GM23248 (cell line): ENCODE measurements at regions not wholly inside any gene's neighbourhood (a gene's known extent, or its start where the extent isn't known, plus 50 kb on each side); places are given as distances from the start of the nearest gene placed in this dataset.

Experiments used
- DNase-seq: peaks from one replicate; pipeline ENCODE4 v3.0.0-alpha.2; 2015
- H2AFZ ChIP-seq: fragments of 200-600 bp; sonication (generic); 2 replicates; pipeline ENCODE4 v1.6.1; 2016; ENCODE audit warnings: antibody characterized with exemption
- H3F3A ChIP-seq: fragments of 200-600 bp; sonication (generic); 2 replicates; pipeline ENCODE4 v1.6.1; 2016; ENCODE audit warnings: mild to moderate bottlenecking, antibody characterized with exemption, mixed run types; ENCODE audit not compliant: insufficient read depth
- H3K27ac ChIP-seq: fragments of 200-600 bp; sonication (generic); 2 replicates; pipeline ENCODE4 v1.5.1; 2016; ENCODE audit warnings: mild to moderate bottlenecking
- H3K27me3 ChIP-seq: fragments of 200-600 bp; sonication (generic); replicated peaks from 2 replicates; pipeline ENCODE4 v1.6.1; 2016; ENCODE audit warnings: mild to moderate bottlenecking; ENCODE audit not compliant: insufficient read depth
- H3K36me3 ChIP-seq: fragments of 200-600 bp; sonication (generic); 2 replicates; pipeline ENCODE4 v1.6.1; 2016; ENCODE audit warnings: low read depth, mild to moderate bottlenecking
- H3K4me1 ChIP-seq: fragments of 200-600 bp; sonication (generic); 2 replicates; pipeline ENCODE4 v1.6.1; 2016; ENCODE audit warnings: mild to moderate bottlenecking; ENCODE audit not compliant: insufficient read depth
- H3K4me2 ChIP-seq: fragments of 200-600 bp; sonication (generic); one replicate; pipeline ENCODE4 v1.6.1; 2016; ENCODE audit warnings: mild to moderate bottlenecking; ENCODE audit not compliant: unreplicated experiment
- H3K4me3 ChIP-seq: fragments of 200-600 bp; sonication (generic); 2 replicates; pipeline ENCODE4 v1.5.1; 2016; ENCODE audit warnings: mild to moderate bottlenecking
- H3K79me2 ChIP-seq: fragments of 200-600 bp; sonication (generic); 2 replicates; pipeline ENCODE4 v1.6.1; 2016; ENCODE audit warnings: mild to moderate bottlenecking; ENCODE audit not compliant: insufficient read depth
- H3K9ac ChIP-seq: fragments of 200-600 bp; sonication (generic); 2 replicates; pipeline ENCODE4 v1.6.1; 2016; ENCODE audit warnings: mild to moderate bottlenecking
- H3K9me2 ChIP-seq: fragments of 200-600 bp; sonication (generic); 2 replicates; pipeline ENCODE4 v1.6.1; 2016; ENCODE audit warnings: mixed run types, mild to moderate bottlenecking, moderate library complexity; ENCODE audit not compliant: insufficient read depth
- H3K9me3 ChIP-seq: fragments of 200-600 bp; sonication (generic); one replicate; pipeline ENCODE4 v1.6.1; 2017; ENCODE audit warnings: low read depth
- H4K20me1 ChIP-seq: fragments of 200-600 bp; sonication (generic); 2 replicates; pipeline ENCODE4 v1.6.0; 2016; ENCODE audit not compliant: insufficient read depth
- EZH2 ChIP-seq: fragments of 200-600 bp; sonication (generic); IDR thresholded peaks from 2 replicates; pipeline ENCODE4 v1.6.1; 2018; ENCODE audit warnings: antibody characterized with exemption, mild to moderate bottlenecking; ENCODE audit not compliant: insufficient read depth, poor library complexity, severe bottlenecking
- EZH2phosphoT487 ChIP-seq: fragments of 200-600 bp; sonication (generic); IDR thresholded peaks from 2 replicates; pipeline ENCODE4 v1.6.1; 2018; ENCODE audit warnings: antibody characterized with exemption, moderate library complexity, mild to moderate bottlenecking, low read depth; ENCODE audit not compliant: insufficient read depth
- WGBS, 2 experiments: methylation state at CpG; one replicate each; pipeline ENCODE4 v1.1.6; 2015 to 2017; ENCODE audit warnings: low lambda C conversion rate in 2 of 2, low coverage in 1 of 2; ENCODE audit errors: missing lambda C conversion rate in 2 of 2; 5-methylcytosine and 5-hydroxymethylcytosine counted together
- in situ Hi-C: fragments of 300-500 bp; cut with MboI; formaldehyde crosslinking; loops from 2 replicates; pipeline ENCODE4 v1.15.0; 2020

- H3K36me3 ChIP-seq: no peaks in the 10 kb centered on the region
- in situ Hi-C loops: no loop called here
- H4K20me1 ChIP-seq: no peaks in the 10 kb centered on the region
- no peak overlapping the region for H3K9ac ChIP-seq
- H2AFZ ChIP-seq: no peak overlapping the region
- H3K4me2 ChIP-seq: no peak overlapping the region
- no peaks in the 10 kb centered on the region for H3K9me2 ChIP-seq
- no peaks in the 10 kb centered on the region for H3K9me3 ChIP-seq
- no peak for DNase-seq
- no peaks in the 10 kb centered on the region for H3K27me3 ChIP-seq
- H3K79me2 ChIP-seq: no peaks in the 10 kb centered on the region
- H3F3A ChIP-seq: no peaks in the 10 kb centered on the region
- H3K4me1 ChIP-seq: no peaks in the 10 kb centered on the region
- 25 to 28% methylated on average over 14 of the region's 14 CpGs for WGBS, 2 experiments
- no peak overlapping the region for H3K4me3 ChIP-seq
- TF ChIP-seq EZH2phosphoT487 (no peak), EZH2 (no peak)
- no peak overlapping the region for H3K27ac ChIP-seq
These were observed 150.2 kb downstream of the UQCRFS1 start for GRCh38 chr19:29062475-29063435.

GRCh38 chr19:29060813-29061364 is 152.1 kb downstream of the UQCRFS1 start:
- Histone ChIP-seq H3K27ac (no peak overlapping the region), H3K4me3 (no peak overlapping the region), H3K36me3 (no peaks in the 10 kb centered on the region), H3K27me3 (no peaks in the 10 kb centered on the region), H2AFZ (no peak overlapping the region), H3K4me2 (no peak overlapping the region), H3K9ac (no peak overlapping the region), H3K4me1 (no peaks in the 10 kb centered on the region), H3K9me3 (no peaks in the 10 kb centered on the region), H3F3A (no peaks in the 10 kb centered on the region), H3K79me2 (no peaks in the 10 kb centered on the region), H3K9me2 (no peaks in the 10 kb centered on the region), H4K20me1 (no peaks in the 10 kb centered on the region)
- WGBS, 2 experiments: 24 to 26% methylated on average over 7 of the region's 7 CpGs
- in situ Hi-C loops: no loop called here
- TF ChIP-seq EZH2 (no peak), EZH2phosphoT487 (no peak)
- no peak for DNase-seq

GRCh38 chr19:29056535-29056934 is 156.4 kb downstream of the UQCRFS1 start:
- Histone ChIP-seq H3K9me3 (no peaks in the 10 kb centered on the region), H3K9ac (no peak overlapping the region), H3K36me3 (no peaks in the 10 kb centered on the region), H3F3A (no peaks in the 10 kb centered on the region), H3K4me3 (no peak overlapping the region), H2AFZ (no peak overlapping the region), H3K4me1 (no peaks in the 10 kb centered on the region), H3K4me2 (no peak overlapping the region), H3K27me3 (no peaks in the 10 kb centered on the region), H4K20me1 (no peaks in the 10 kb centered on the region), H3K27ac (no peak overlapping the region), H3K79me2 (no peaks in the 10 kb centered on the region), H3K9me2 (no peaks in the 10 kb centered on the region)
- no peak for TF ChIP-seq EZH2phosphoT487
- TF ChIP-seq EZH2: no peak
- DNase-seq: no peak
- 50 to 53% methylated on average over 5 of the region's 5 CpGs for WGBS, 2 experiments
- in situ Hi-C loops: no loop called here

GRCh38 chr19:29054886-29055675 is 157.9 kb downstream of the UQCRFS1 start:
- H3K27ac ChIP-seq: no peak overlapping the region
- peak; percentile 3 for DNase-seq
- H3K4me2 ChIP-seq: no peak overlapping the region
- TF ChIP-seq EZH2phosphoT487: no peak
- no peak for TF ChIP-seq EZH2
- H3K9ac ChIP-seq: no peak overlapping the region
- H2AFZ ChIP-seq: no peak overlapping the region
- no peaks in the 10 kb centered on the region for H4K20me1 ChIP-seq
- 30 to 38% methylated on average over 10 of the region's 10 CpGs for WGBS, 2 experiments
- H3K27me3 ChIP-seq: no peaks in the 10 kb centered on the region
- in situ Hi-C loops: no loop called here
- no peaks in the 10 kb centered on the region for H3K79me2 ChIP-seq
- no peaks in the 10 kb centered on the region for H3F3A ChIP-seq
- no peaks in the 10 kb centered on the region for H3K36me3 ChIP-seq
- H3K4me3 ChIP-seq: no peak overlapping the region
- H3K9me2 ChIP-seq: no peaks in the 10 kb centered on the region
- no peaks in the 10 kb centered on the region for H3K4me1 ChIP-seq
- no peaks in the 10 kb centered on the region for H3K9me3 ChIP-seq
